Stimulated activated CD4-positive, alpha-beta T cell treated with anti-CD3 and anti-CD28 coated beads, Interleukin-4, amount 100 ng/mL, for 48 hours (primary cell): ENCODE measurements at regions not wholly inside any gene's neighbourhood (a gene's known extent, or its start where the extent isn't known, plus 50 kb on each side); places are given as distances from the start of the nearest gene placed in this dataset.

Source experiments
- DNase-seq, 2 donors: peaks; one replicate each; pipeline ENCODE4 v3.0.0-alpha.2; 2020; ENCODE audit warnings: low read depth in 2 of 2

DNA sequence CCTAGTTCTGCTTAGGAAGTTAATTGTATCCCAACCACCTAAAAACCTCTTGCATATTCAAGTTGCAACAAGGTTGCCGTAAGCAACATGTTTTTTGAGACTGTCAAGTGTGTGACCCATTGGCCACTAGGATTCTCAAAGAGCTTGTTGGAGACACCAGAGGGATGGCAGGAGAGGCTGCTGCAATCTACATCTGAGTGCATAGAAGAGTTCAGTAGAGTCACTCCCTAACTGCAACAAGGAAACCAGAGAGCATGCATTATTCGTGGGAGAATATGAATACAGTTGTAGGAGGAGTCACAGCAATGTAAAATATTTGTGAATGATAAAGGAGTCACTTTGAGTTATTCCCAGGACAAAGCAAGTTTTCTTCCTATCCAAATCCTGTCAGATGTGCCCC is 538.6 kb downstream of the TNS3 start:
- DNase-seq, result no peak

- DNase-seq, result no peak
Observed at GRCh38 chr7:47042669-47043068, 539.2 kb downstream of the TNS3 start.

GRCh38 chr7:47040795-47041347 is 541.0 kb downstream of the TNS3 start:
- DNase-seq, result no peak

- DNase-seq, result no peak
Observed at GRCh38 chr7:47039904-47040303, 542.0 kb downstream of the TNS3 start.

DNA sequence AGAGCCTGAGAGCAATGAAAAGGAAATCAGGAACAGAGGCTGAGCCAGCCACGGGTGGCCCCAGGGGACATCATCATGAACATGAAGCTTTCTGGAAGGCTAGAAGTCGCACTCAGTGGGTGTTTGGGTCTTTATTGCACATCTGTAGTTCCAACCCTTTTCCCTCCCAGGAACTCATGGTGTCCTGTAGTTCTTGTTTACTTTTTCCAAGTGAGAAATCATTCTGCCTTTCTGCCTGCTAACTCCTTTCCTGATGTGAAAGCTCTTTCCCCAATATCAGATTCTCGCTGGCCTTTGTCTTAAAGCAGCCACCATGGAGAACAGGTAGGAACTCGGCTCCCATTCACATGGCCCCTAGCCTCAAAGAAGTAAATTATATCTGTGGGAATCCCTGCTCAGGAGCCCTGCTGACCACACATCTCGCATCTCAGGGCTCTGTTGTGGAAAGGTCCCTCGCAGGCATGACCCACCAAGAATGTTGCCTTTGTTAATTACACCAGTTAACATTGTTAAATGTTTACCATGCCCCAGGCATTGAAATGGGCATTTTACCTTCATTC is 542.7 kb downstream of the TNS3 start:
- DNase-seq, result no peak

GRCh38 chr7:47038621-47039020 is 543.3 kb downstream of the TNS3 start:
- DNase-seq, result no peak

DNA sequence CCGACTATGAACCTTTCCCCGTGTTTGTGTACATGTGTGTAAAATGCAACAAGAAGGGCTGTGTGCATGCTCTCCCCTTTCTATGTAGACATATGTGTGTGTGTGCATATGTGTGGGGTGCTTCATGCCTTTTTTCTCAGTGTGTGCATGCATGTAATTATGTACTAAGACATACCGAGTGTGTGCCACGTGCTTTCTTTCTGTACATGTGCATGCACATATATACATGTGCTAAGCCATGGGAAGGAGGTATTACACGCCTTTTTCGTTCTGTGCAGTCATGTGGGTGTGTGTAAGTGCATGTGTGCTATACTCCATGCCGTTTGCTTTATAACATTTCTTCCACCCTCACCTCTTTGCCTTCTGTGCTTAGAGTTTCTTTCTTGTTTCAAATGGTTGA is 544.3 kb downstream of the TNS3 start:
- no peak for DNase-seq

DNA sequence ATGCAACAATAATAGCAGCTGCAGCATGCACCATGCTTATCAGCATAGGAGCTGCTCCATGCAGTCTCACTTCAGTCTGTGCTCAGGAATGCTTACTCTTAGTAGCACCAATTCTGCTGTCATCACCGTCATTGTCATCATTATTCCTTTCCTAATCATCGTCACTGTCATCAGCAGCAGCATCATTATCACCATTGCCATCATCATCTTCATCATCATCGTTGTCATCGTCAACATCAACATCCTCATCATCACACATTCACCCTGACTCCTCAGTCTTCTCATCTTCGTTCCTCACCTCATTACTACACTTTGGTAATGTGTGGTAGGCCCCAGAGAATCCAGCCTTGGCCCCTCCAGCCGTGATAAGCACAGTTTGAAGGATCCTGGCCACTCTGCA is 545.0 kb downstream of the TNS3 start:
- no peak for DNase-seq

- no peak for DNase-seq
Observed at GRCh38 chr7:47035522-47035921, 546.4 kb downstream of the TNS3 start.

GRCh38 chr7:47034180-47034579 is 547.7 kb downstream of the TNS3 start:
- DNase-seq, result no peak

GRCh38 chr7:47032536-47032908 is 549.4 kb downstream of the TNS3 start:
- DNase-seq, result no peak

DNA sequence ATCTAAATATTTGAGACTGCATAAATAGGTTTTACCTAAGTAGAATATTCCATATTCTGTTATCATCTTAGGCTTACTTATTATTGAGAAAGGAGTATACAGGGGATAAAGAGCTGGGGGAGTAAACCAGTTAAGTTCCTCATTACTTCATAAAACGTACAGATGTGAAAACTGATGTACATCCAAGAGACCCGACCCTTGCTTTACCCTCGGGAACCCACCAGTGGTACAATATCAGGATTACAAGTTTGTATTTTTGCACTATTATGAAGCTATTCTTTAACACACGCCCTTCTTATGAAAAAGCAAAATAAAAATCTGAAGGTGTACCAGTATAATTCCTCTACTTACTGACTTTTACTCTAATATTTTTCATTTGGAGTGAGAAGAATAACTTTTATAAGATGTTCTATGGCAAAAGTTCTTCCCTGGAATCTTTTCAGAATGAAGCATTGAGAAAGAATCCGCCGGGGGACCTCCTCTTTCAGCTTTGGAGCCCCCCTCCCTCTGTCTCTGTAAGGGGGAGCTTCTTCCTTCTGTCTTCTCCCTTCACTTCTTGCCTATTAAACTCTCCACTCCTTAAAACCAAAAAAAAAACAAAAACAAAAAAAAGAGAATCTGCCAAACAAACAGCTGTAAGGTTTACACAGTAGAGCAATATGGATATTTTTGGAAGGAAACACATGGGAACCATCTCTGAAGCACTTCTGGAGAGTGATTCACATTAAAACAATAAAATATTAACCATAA is 550.0 kb downstream of the TNS3 start:
- no peak for DNase-seq

DNA sequence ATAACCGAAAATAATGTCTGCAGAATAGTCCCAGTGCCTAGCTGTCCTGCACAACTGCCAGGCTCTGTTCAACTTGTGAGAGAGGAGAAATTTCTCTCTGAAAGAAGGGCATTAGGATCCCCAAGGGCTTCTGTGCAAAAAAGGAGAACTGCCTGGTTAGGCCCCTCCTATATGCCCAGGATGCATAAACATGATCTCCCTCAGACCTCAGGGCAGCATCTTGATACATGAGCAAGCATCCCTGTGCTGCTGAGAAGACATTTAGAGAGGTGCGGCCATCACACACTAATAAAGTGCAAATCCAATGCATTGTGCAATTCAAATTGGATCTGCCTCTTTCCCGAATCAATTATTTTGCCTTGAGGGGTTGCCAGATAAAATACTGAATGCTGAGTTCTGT is 553.6 kb downstream of the TNS3 start:
- no peak for DNase-seq

GRCh38 chr7:47027695-47028240 is 554.1 kb downstream of the TNS3 start:
- DNase-seq, result no peak

GRCh38 chr7:47026780-47027361 is 555.0 kb downstream of the TNS3 start:
- DNase-seq, result no peak

DNA sequence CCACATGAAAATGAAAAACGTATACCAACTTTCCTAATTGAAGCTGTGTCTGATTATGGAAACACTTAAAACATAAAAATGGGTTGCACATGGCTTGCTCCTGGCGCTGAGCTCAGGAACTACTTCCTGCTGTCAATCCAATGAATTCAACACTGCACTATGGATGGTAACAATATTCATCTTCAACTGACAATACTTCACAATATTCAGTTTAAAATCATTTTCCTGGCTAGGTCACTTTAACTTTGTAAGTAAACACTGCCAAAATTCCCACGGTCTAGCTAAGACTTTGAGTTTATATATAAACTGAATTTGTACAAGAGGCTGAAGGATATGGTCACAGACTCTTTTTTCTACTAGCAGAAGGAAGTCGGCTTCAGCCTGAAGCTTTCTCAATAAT is 556.9 kb downstream of the TNS3 start:
- no peak for DNase-seq

GRCh38 chr7:47008461-47008860 is 573.5 kb downstream of the TNS3 start:
- no peak for DNase-seq

GRCh38 chr7:47007471-47007870 is 574.4 kb downstream of the TNS3 start:
- DNase-seq, result no peak

DNA sequence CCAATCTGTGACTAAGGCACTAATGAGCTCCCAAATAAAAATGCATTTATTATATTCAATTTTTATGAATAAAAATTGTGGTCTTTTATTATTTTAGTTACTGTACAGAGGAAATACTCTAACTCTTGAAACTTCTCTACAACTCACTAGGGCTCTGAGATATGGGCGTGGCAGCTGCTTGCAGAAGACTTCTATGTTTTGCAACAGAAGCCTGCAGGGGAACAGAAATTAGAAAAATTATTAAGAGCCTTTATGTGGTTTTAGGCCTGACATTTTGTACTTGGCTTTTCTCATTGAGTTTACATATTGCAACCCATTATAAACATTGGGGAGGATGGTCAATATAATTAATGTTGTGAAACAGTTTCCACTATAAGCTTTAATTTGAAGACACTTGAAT is 581.4 kb downstream of the TNS3 start:
- no peak for DNase-seq

DNA sequence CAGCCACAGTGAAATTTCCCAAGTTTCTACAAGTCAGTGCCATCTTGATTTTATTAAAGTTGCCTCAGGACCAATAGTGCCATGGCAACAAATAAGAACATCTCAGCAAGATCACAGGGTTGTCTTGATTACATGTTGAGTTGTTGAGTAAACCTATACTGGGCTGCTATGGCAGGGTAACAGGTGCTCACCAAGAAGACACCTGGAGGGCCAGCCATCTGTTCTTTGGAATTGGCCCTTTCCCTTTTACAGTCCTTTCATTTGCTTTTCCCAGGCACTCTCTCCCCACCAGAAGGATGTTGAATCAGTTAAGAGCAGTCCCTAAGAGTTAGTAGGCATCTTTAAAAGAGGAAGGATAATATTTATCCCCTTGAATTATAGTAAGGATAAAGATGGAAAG is 582.0 kb downstream of the TNS3 start:
- no peak for DNase-seq

GRCh38 chr7:46996972-46997371 is 584.9 kb downstream of the TNS3 start:
- no peak for DNase-seq

GRCh38 chr7:46993396-46993795 is 588.5 kb downstream of the TNS3 start:
- DNase-seq, result no peak

DNA sequence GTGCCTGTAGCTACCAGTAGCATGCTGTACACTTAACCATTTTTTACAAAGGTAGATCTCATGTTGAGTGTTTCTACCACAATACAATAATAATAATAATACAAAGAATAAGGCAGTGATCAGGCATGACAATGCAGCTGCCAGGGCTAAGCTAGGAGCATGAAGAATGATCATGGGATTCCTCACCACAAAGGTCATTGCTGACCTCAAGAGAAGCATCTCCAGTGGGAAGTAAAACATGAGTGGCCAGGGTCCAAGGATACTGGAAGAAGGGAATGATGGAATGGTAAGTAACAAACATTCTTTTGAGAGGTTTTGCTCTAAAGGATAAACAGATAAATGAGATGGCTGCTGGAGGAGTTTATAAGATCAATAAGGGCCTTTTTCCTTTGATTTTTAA is 591.1 kb downstream of the TNS3 start:
- no peak for DNase-seq
